ENCODE measurements at regions not wholly inside any gene's neighbourhood (a gene's known extent, or its start where the extent isn't known, plus 50 kb on each side); places are given as distances from the start of the nearest gene placed in this dataset.

DNA sequence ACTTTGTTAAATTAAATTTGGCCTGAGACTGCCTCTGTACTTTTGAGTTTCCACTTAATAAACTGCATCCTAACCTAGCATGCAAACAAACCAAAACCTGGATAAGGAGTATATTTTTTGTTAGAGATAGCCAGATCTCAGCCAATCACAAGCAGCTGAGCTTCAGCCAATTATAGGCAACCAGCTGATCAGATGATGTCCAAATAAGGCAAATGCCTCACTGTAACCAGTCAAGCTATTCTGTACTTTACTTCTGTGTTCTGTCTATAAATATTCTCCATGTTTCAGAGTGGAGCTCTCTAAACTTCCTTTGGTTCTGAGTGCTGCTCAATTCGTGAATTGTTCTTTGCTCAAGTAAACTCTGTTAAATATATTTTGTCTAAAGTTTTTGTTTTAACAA lies 194.6 kb upstream of the RGS17 start:
- TF ChIP-seq SP1 (CRISPR knock-in tag; IDR thresholded peaks at IDR 0.05), result no peak
- TF ChIP-seq RNF219 (CRISPR knock-in tag; IDR thresholded peaks at IDR 0.05), result no peak
- no peak for TF ChIP-seq EZH2 (IDR thresholded peaks at IDR 0.05; ENCODE audit: borderline replicate concordance, low read depth, low read length)
- no peak for TF ChIP-seq NCOA1 (IDR thresholded peaks at IDR 0.05; ENCODE audit: low read depth)
- no peak for TF ChIP-seq SMARCB1 (IDR thresholded peaks at IDR 0.05; ENCODE audit: insufficient read length, low read depth)
- TF ChIP-seq SETDB1 (IDR thresholded peaks at IDR 0.05; ENCODE audit: low read length), result no peak
- TF ChIP-seq SMAD4 (CRISPR knock-in tag; conservative IDR thresholded peaks at IDR 0.05), result no peak
- TF ChIP-seq SMAD1 (IDR thresholded peaks at IDR 0.05; ENCODE audit: low read depth, low read length, partially characterized antibody), result no peak
- TF ChIP-seq RBBP5 (IDR thresholded peaks at IDR 0.05; ENCODE audit: borderline replicate concordance, insufficient read depth, low read length, poor library complexity, severe bottlenecking), result no peak
- TF ChIP-seq SMARCC2 (IDR thresholded peaks at IDR 0.05; ENCODE audit: low read depth), result no peak
- no peak for TF ChIP-seq HIVEP1 (CRISPR knock-in tag; IDR thresholded peaks at IDR 0.05)
